ENCODE measurements at regions not wholly inside any gene's neighbourhood (a gene's known extent, or its start where the extent isn't known, plus 50 kb on each side); places are given as distances from the start of the nearest gene placed in this dataset.
"Not testable (repeated sequence)": the region's sequence is repeated elsewhere in the genome, so short reads cannot be mapped to it uniquely, and the experiment has no call there.

GRCh38 chr3:78091478-78092119, 1051.7 kb downstream of the ROBO2 start:
- no peak overlapping the region for H2BK12ac ChIP-seq (ENCODE audit: insufficient read length, low read depth, low read length)
- Mint-ChIP-seq H3K27me3 (ENCODE audit: low read depth) (no peaks in the 10 kb centered on the region), H3K4me1 (no peaks in the 10 kb centered on the region), H3K36me3 (ENCODE audit: insufficient read depth in 1 of 3, low read depth in 3 of 3) (peaks cover 2 to 22% (median 6%) of the 10 kb centered on the region in 3 experiments; a peak in 2 of 7 replicates), H3K27ac (no peak overlapping the region), H3K9me3 (no peaks in the 10 kb centered on the region; a peak in 3 of 5 replicates), H3K4me3 (no peak overlapping the region)
- H2BK20ac ChIP-seq (ENCODE audit: low read depth, low read length, poor library complexity, severe bottlenecking), result no peak overlapping the region
- no peak overlapping the region for H3K18ac ChIP-seq (ENCODE audit: insufficient read length, low read depth, low read length)
- H2BK5ac ChIP-seq (ENCODE audit: insufficient read length, low read length), result no peak overlapping the region
- no peak overlapping the region for H3K4me2 ChIP-seq (ENCODE audit: insufficient read depth, insufficient read length, low read length)
- no peak overlapping the region for H2AK5ac ChIP-seq (ENCODE audit: insufficient read length, low read length)
- no peak overlapping the region for H3K9ac ChIP-seq (ENCODE audit: extremely low read depth, insufficient read length, low read length)
- H3K9me3 ChIP-seq (ENCODE audit: control insufficient read depth, low read depth, low read length), result no peaks in the 10 kb centered on the region
- no CpG with 5 or more reads among the region's 2 CpGs for WGBS (ENCODE audit: extremely low coverage, insufficient read length, low lambda C conversion rate)
- no peaks in the 10 kb centered on the region for H3K79me2 ChIP-seq (ENCODE audit: insufficient read depth, low read length)
- no peak for DNase-seq
- H2AFZ ChIP-seq (ENCODE audit: low read length), result no peak overlapping the region
- H3K4me1 ChIP-seq (ENCODE audit: insufficient read depth, low read length), result no peaks in the 10 kb centered on the region
- no peak overlapping the region for H2BK120ac ChIP-seq (ENCODE audit: low read depth, low read length, poor library complexity, severe bottlenecking)
- H4K5ac ChIP-seq (ENCODE audit: insufficient read length, low read depth, low read length), result no peak overlapping the region
- H3K27ac ChIP-seq (ENCODE audit: insufficient read length, low read depth, low read length), result no peak overlapping the region
- no peak overlapping the region for H3K56ac ChIP-seq (ENCODE audit: insufficient read length, low read depth, low read length)
- no peak overlapping the region for H3K14ac ChIP-seq (ENCODE audit: insufficient read depth, low read length)
- no peaks in the 10 kb centered on the region for H3K23me2 ChIP-seq (ENCODE audit: insufficient read length, low read depth, low read length, poor library complexity, severe bottlenecking)
- TF ChIP-seq CTCF (conservative IDR thresholded peaks at IDR 0.05), result no peak
- no peak overlapping the region for H3T11ph ChIP-seq (ENCODE audit: low read length)
- no peaks in the 10 kb centered on the region for H3K27me3 ChIP-seq (ENCODE audit: insufficient read depth, low read length)
- H4K91ac ChIP-seq (ENCODE audit: insufficient read length, low read depth, low read length), result no peak overlapping the region
- H4K8ac ChIP-seq (replicated peaks; ENCODE audit: insufficient read length, low read depth, low read length), result no peak overlapping the region
- no peaks in the 10 kb centered on the region for H4K20me1 ChIP-seq (ENCODE audit: control insufficient read depth, insufficient read depth, insufficient read length)
- no peak overlapping the region for H3K4ac ChIP-seq (ENCODE audit: low read depth, low read length)
- H2BK15ac ChIP-seq (ENCODE audit: low read depth, low read length), result no peak overlapping the region
- H3K79me1 ChIP-seq (ENCODE audit: insufficient read depth, low read depth, low read length, poor library complexity, severe bottlenecking), result no peaks in the 10 kb centered on the region
- no peak overlapping the region for H3K23ac ChIP-seq (ENCODE audit: insufficient read length, low read depth, low read length)

GRCh38 chr3:78092574-78092973, 1052.7 kb downstream of the ROBO2 start:
- H3K23me2 ChIP-seq (ENCODE audit: insufficient read length, low read depth, low read length, poor library complexity, severe bottlenecking); H2BK20ac ChIP-seq (ENCODE audit: low read depth, low read length, poor library complexity, severe bottlenecking); H3K27me3 Mint-ChIP-seq (ENCODE audit: low read depth); H2BK120ac ChIP-seq (ENCODE audit: low read depth, low read length, poor library complexity, severe bottlenecking); H2AK5ac ChIP-seq (ENCODE audit: insufficient read length, low read length); H3K56ac ChIP-seq (ENCODE audit: insufficient read length, low read depth, low read length); H3K27ac Mint-ChIP-seq; H3K9me3 ChIP-seq (ENCODE audit: control insufficient read depth, low read depth, low read length); H3K4me2 ChIP-seq (ENCODE audit: insufficient read depth, insufficient read length, low read length); H4K8ac ChIP-seq (replicated peaks; ENCODE audit: insufficient read length, low read depth, low read length); H3K14ac ChIP-seq (ENCODE audit: insufficient read depth, low read length); H3K4me1 Mint-ChIP-seq; H4K91ac ChIP-seq (ENCODE audit: insufficient read length, low read depth, low read length); H2BK12ac ChIP-seq (ENCODE audit: insufficient read length, low read depth, low read length); H4K5ac ChIP-seq (ENCODE audit: insufficient read length, low read depth, low read length); H3K27ac ChIP-seq (ENCODE audit: insufficient read length, low read depth, low read length); H3K79me1 ChIP-seq (ENCODE audit: insufficient read depth, low read depth, low read length, poor library complexity, severe bottlenecking); H3K9me3 Mint-ChIP-seq; H3K27me3 ChIP-seq (ENCODE audit: insufficient read depth, low read length); DNase-seq; H4K20me1 ChIP-seq (ENCODE audit: control insufficient read depth, insufficient read depth, insufficient read length); H2AFZ ChIP-seq (ENCODE audit: low read length); H3K79me2 ChIP-seq (ENCODE audit: insufficient read depth, low read length); H3K18ac ChIP-seq (ENCODE audit: insufficient read length, low read depth, low read length); H3K23ac ChIP-seq (ENCODE audit: insufficient read length, low read depth, low read length); H2BK5ac ChIP-seq (ENCODE audit: insufficient read length, low read length); H3T11ph ChIP-seq (ENCODE audit: low read length); H3K4ac ChIP-seq (ENCODE audit: low read depth, low read length); H3K4me3 Mint-ChIP-seq; H2BK15ac ChIP-seq (ENCODE audit: low read depth, low read length); H3K9ac ChIP-seq (ENCODE audit: extremely low read depth, insufficient read length, low read length); H3K4me1 ChIP-seq (ENCODE audit: insufficient read depth, low read length): not testable (repeated sequence)
- H3K36me3 Mint-ChIP-seq (ENCODE audit: insufficient read depth in 1 of 3, low read depth in 3 of 3), result peaks cover 2 to 22% (median 6%) of the 10 kb centered on the region in 3 experiments; a peak in 2 of 7 replicates
- no CpG with 5 or more reads among the region's 1 CpG for WGBS (ENCODE audit: extremely low coverage, insufficient read length, low lambda C conversion rate)
